ENCODE measurements at regions not wholly inside any gene's neighbourhood (a gene's known extent, or its start where the extent isn't known, plus 50 kb on each side); places are given as distances from the start of the nearest gene placed in this dataset.

DNA sequence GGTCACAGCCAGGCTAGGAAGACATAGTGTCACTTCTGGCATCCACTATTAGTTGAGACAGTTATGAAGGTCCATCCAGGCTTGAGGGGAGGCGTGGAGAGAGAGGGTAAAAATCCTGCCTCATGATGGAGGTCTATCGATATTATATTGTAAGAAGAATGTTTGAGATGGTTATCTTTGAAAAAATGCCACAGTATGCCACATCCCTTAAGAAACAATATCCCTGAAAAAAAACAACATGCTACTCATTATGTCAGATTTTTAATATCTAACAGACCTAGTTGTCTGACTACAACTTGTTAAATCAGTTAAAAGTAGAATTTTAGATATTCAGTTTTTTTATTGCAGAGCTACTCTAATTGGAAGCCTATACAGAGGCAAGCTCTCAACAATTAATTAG is 121.7 kb upstream of the SLC5A12 start:
- TF ChIP-seq CTCF (IDR thresholded peaks at IDR 0.05) (no peak), POLR2AphosphoS5 (IDR thresholded peaks at IDR 0.05) (no peak), POLR2A (IDR thresholded peaks at IDR 0.05) (no peak), EP300 (IDR thresholded peaks at IDR 0.05) (no peak)
